ENCODE measurements at regions not wholly inside any gene's neighbourhood (a gene's known extent, or its start where the extent isn't known, plus 50 kb on each side); places are given as distances from the start of the nearest gene placed in this dataset.

DNA sequence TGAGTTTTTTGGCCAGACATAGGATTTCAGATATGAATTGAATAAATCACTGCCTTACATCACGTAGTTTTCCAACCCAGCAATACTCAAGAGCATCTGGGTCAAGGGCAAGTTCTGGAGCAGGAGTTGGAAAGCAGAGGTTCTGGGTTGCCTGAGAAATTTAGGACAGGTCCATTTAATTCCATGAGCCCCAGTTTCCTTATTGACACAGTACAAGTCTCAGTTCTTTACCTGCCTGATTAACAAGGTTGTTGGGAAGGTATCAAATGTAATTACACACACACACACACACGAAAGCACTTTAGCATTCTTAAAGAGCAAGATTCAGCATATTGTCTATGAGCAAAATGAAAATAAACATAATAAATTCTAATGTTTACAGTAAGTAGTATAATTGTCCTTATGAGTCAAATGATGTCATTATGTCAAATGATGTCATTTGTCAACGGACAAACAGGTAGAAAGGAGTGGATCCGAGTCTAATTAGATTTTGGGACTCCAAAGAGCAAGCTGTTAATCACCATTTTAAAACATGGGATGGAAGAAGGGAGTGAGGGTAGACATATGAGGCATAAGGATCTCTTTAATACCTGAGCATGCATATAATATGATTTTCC lies 268.4 kb upstream of the ARGLU1 start:
- no peak for DNase-seq

GRCh38 chr13:106835477-106835876 lies 267.5 kb upstream of the ARGLU1 start:
- no peak for DNase-seq

- DNase-seq: no peak
Measured at GRCh38 chr13:106821979-106822378, 254.0 kb upstream of the ARGLU1 start.

DNA sequence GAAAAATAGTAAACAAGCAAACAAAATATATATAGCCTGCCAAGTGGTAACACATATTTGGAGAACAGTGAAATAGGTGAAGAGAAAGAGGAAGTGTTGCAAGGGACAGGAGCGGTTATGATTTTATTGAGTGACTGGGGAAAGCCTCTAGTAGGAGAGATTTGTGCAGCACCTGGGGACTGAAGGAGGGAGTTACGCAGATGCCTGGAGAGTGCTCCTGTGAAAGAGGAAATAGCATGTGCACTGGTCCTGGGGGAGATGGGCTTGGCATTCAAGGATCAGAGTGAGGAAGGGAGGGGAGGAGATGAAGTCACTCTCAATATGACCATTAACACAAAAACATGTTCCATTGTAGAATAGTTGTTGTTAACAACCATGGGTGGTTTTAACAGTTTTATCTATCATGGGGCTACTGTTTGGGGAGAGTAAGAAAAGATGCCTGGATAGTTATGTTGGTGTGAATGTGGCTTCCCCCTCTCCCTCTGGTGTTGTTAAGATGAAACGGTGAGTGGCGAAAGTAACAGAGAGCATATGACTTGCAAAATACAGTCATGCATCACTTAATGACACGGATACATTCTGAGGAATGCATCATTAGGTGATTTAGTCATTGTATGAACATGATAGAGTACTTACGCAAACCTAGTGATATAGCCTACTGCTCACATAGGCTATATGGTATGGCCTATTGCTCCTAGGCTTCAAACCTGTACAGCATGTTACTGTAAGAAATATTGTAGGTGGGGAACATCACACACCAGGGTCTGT lies 251.7 kb upstream of the ARGLU1 start:
- DNase-seq: no peak

- DNase-seq: no peak
Measured at GRCh38 chr13:106818971-106819370, 251.0 kb upstream of the ARGLU1 start.

DNA sequence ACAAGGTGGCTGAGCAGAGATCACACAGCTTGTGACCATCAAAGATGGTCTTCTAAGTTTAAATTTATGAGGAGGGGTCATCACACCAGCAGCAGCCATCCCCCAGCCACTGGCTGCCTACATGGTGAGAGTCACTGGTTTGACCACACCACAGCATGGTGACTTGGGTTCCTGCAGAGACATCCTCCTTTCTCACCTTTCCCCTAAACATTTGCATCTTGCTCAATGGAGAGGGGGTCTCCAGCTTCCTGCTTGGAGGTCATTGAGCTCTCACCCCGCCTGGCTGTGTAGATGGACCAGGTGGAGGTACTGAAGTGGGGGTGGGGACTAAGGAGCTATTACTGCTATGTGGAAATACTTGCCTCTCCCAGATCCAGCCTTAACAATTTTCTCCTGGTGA lies 247.6 kb upstream of the ARGLU1 start:
- no peak for DNase-seq

DNA sequence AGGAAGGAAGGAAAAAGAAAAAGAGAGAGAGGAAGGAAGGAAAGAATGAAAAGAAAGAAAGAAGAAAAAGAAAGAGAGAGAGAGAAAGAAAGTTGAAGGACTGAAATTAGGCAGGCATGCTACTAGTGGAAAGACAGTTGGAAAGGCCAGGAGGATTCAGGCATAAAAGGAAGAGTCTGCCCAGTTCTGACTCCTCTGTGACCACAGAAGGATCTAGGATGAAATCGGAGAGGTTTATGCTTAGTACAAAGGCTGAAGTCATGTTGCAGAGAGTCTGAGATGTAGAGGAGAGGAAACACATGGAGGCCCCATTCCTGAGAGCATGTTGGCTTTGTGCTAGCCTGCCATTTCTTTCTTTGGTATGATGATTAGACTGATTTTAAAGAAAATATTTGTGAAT lies 246.5 kb upstream of the ARGLU1 start:
- no peak for DNase-seq

DNA sequence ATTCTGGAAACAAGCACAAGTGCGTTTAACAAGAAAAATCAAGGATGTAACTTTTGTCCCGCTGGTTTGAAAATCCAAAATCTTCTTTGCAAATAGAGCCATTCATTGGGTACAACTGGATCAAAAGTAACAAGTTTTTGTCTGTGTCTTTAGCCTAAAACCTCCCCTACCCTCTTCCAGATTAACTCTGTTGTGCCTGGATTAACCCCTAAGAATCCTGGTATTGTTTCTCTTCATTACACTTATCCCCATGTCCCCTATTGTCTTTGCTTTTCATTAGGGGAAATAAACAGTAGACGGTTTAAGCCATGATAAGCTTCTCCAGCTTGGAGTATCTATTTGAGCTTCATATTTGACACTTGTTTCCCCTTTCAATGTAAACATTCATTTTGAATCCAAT lies 242.1 kb upstream of the ARGLU1 start:
- no peak for DNase-seq

DNA sequence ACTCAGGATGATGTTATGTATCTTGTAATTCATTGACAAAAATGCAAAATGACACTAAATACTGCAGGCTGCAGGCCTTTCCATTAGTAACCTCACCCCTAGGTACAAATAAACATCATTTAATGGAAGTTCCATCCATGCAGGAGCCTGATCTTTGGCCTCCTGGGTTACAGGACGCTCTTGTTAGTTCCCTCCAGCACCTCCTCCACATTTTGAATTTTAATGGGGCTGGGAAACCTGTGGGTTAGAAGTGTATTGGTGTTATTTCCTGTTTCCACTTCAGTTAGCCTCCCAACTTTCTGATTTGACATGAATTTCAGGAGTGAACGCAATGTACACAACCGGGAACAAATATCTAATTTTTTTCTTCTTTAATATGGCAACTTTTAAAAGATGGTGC lies 237.1 kb upstream of the ARGLU1 start:
- no peak for DNase-seq

DNA sequence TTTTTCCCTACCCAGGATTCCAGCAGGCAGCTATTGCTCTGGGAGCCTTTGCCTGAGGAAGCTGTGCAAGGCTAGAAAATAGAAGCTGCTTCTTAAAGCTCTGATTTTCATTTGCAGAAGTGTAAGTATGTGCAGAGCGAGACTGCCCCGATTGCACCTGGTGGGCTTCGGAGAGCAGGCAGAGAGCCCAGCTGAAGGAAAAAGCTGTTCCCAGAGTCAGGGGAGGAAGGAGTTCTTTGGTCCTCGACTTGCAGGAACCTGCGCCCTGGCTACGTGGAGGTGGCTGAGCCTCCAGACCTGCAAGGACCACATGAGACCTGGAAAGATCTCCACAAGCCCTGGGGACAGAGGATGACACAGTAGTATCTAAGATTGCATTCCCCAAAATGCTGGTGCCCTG lies 235.0 kb upstream of the ARGLU1 start:
- no peak for DNase-seq

GRCh38 chr13:106799781-106800335 lies 231.9 kb upstream of the ARGLU1 start:
- no peak for DNase-seq

- DNase-seq: no peak
Measured at GRCh38 chr13:106797081-106797640, 229.2 kb upstream of the ARGLU1 start.

DNA sequence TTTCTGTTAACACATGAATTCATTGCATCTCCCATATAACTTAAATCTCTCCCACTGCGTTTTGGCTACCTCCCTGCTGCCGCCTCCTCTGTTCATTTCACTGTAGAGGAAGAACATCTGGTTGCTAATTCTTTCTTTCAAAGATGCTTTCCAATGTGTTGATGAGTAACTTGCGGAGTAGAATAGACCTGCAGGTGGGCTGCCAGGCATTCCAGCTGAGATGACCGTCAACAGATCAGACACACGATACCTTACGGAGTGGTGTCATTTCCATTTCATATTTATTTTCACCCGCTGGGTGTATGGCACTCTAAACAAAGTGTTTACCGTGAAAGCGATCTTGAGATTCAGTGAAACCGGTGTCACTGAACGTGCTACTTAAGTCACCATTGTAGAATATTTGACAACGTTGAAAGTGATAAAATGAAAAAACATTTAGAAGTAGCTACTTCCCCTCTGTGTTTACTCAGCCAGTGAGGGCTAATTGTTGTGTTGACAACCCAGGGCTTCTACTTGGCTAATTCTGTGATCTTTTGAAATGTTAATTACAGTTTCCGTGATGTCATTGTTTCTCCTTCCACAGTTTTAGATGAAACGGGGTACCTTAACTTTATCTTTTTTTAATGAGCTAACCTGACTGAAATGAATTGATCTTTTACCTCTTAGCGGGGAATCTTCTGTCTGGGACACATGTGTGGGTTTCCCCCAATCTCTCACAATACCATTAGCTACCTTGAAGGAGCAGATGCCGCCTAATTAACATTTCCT lies 228.5 kb upstream of the ARGLU1 start:
- no peak for DNase-seq

GRCh38 chr13:106795847-106796246 lies 227.9 kb upstream of the ARGLU1 start:
- no peak for DNase-seq

- DNase-seq: no peak
Measured at GRCh38 chr13:106794117-106794516, 226.2 kb upstream of the ARGLU1 start.

- DNase-seq: no peak
Measured at GRCh38 chr13:106789911-106790310, 222.0 kb upstream of the ARGLU1 start.

DNA sequence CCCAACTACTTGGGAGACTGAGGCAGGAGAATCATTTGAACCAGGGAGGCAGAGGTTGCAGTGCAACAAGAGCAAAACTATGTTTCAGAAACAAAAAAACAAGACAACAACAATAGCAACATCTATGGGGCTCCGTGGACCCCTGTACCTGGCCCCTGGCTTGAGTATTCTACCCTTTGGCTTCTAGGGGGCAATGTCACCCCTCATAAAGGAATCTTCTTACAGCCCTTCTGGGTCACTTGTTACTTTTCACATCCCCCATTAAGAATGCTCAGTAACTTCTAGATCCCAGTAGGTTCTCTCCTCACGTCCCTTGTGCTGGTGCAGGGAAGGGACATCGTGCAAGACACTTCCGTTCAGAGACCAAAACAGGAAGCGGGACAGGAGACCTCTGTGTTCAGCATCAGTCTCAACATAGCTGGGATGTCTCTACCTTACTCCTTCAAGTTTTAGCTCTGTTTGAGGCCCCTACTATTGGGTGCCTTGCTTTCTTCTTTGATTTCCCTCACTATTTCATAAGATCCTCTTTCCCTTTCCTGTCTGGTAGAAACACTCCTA lies 218.1 kb upstream of the ARGLU1 start:
- no peak for DNase-seq

DNA sequence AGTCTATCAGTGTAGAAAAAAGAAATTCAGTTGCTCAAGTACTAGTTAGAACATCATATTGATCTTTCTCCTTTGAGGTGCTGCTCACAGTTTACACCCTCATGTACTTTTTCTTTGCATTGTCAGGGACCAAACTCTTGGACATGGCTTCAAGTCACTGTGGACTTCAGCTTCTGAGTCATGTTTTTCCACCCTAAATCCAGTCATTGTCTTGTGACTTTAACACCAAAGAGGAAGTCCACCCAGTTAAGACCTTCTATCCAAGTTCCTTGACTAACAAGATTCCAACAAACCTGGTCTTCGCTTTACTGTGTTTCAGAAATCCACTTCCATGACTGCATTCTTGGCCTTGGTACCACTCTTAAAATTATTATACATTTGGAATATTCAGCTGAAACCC lies 206.7 kb upstream of the ARGLU1 start:
- no peak for DNase-seq

- no peak for DNase-seq
Measured at GRCh38 chr13:106772006-106772601, 204.2 kb upstream of the ARGLU1 start.

- no peak for DNase-seq
Measured at GRCh38 chr13:106768991-106769390, 201.1 kb upstream of the ARGLU1 start.

DNA sequence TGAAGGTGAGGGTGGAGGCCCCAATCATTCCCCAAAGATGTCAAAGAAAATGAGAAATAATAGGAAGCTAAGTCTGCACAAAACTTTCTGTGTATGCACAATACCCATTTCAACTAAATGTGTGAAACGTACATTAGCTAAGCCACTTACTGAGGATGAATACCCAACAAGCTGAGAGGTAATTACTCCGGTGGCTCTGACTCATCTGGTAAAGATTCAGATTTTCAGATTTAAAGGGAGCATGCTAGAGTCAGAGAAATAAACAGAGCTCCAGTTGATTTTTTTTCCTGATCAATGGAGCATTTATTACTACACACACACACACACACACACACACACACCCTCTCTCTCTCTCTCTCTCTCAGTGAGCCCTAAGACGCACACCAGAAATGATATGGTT lies 194.8 kb upstream of the ARGLU1 start:
- DNase-seq: no peak

GRCh38 chr13:106756446-106756845 lies 188.5 kb upstream of the ARGLU1 start:
- DNase-seq: no peak

DNA sequence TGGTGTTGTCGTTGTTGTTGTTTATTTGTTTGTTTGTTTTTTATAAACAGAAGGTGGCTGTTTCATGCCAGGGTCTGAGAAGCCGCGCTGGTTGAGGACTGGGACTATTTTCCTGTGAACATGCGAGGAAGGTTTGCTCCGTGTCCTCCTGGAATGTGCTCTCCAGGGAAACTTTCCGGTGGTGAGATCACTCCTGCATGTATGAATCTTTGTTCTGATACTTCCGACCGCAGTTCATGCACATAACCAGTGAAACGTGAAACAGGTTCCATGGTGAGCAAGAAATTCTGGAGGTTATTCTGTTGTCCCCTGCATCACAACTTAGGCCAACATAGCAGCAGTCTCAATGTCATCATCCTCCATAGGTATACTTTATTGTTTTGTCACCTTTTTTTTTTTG lies 187.6 kb upstream of the ARGLU1 start:
- DNase-seq: no peak
